ENCODE measurements at regions not wholly inside any gene's neighbourhood (a gene's known extent, or its start where the extent isn't known, plus 50 kb on each side); places are given as distances from the start of the nearest gene placed in this dataset.

- Histone ChIP-seq H3K27ac (ENCODE audit: low read depth in 2 of 2, low read length in 2 of 2) (no peak overlapping the region), H3K9me3 (ENCODE audit: control insufficient read depth in 2 of 2, low read length in 2 of 2) (no peaks in the 10 kb centered on the region), H3K4me3 (ENCODE audit: low read length in 2 of 2) (no peak overlapping the region), H3K36me3 (ENCODE audit: control insufficient read depth in 2 of 2, insufficient read depth in 2 of 2, low read length in 2 of 2) (no peaks in the 10 kb centered on the region), H3K4me1 (ENCODE audit: control insufficient read depth in 2 of 2, insufficient read depth in 2 of 2, low read length in 2 of 2) (no peaks in the 10 kb centered on the region), H3K9ac (ENCODE audit: low read depth in 1 of 2, low read length in 2 of 2) (no peak overlapping the region), H3K27me3 (ENCODE audit: control insufficient read depth in 2 of 2, insufficient read depth in 2 of 2, low read length in 2 of 2) (no peaks in the 10 kb centered on the region)
Measured at GRCh38 chr2:67865917-67866316, 196.9 kb downstream of the C1D start.

DNA sequence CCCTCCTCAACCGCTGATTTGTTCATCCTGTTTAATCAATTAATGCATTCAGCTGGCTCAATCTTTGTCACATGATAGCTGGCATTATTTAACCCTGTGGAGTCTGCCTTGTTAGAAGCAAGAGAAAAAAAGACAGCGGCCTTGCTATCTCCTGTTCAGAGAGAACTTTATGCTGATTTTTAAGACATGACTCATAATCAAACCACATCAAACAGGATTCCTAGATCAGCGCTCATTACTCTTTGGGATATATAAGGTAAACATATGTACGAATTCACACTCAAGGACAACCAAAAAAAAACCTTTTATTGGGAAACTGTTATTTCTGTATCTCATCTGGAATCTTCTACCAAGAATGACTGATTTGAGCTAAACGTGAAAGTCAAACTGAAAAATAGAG lies 195.1 kb downstream of the C1D start:
- no peaks in the 10 kb centered on the region for H3K36me3 ChIP-seq (ENCODE audit: control insufficient read depth in 2 of 2, insufficient read depth in 2 of 2, low read length in 2 of 2)

DNA sequence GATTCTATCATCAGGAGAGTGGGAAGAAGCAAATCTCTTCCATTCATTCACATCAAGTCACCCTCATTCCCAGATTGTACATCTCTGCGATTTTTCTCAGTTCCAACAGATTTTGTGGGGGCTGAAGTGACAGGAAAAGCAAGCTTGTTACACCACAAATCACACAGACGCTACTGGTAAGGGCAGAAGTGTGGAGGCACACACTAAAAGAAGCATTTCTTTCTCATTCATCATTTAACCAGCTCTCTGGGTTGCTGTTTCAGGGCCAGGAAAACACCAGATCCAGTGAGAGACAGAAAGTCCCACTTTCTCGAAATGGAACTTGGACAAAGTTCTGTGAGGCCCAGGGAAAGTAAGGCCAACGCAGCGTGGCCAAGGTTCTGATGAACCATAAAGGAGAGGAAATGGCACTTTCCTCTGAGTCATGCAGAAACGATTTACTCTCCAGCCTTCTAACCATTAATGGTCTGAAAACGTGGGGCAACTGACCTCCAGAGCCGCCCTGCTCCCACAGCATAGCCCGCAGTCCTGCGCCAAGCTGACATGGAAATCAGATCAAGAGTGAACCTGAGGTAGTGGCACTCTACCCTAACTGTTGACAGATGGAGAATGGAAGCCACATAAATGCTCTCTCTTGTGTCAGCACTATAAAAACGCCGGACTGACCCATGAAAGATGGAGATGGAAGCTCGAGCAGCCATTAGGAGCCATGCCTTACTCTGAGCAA lies 191.0 kb downstream of the C1D start:
- H3K4me1 ChIP-seq (ENCODE audit: control insufficient read depth in 2 of 2, insufficient read depth in 2 of 2, low read length in 2 of 2) = no peaks in the 10 kb centered on the region
- no peak overlapping the region for H3K27ac ChIP-seq (ENCODE audit: low read depth in 2 of 2, low read length in 2 of 2)
- no peak overlapping the region for H3K9ac ChIP-seq (ENCODE audit: low read depth in 1 of 2, low read length in 2 of 2)
- H3K36me3 ChIP-seq (ENCODE audit: control insufficient read depth in 2 of 2, insufficient read depth in 2 of 2, low read length in 2 of 2) = no peaks in the 10 kb centered on the region
- H3K4me3 ChIP-seq (ENCODE audit: low read length in 2 of 2) = no peak overlapping the region
- no peaks in the 10 kb centered on the region for H3K27me3 ChIP-seq (ENCODE audit: control insufficient read depth in 2 of 2, insufficient read depth in 2 of 2, low read length in 2 of 2)
- H3K9me3 ChIP-seq (ENCODE audit: control insufficient read depth in 2 of 2, low read length in 2 of 2) = no peaks in the 10 kb centered on the region

More for the DNA sequence above, 195.1 kb downstream of the C1D start:
- Histone ChIP-seq H3K27ac (ENCODE audit: low read depth in 2 of 2, low read length in 2 of 2) (no peak overlapping the region), H3K27me3 (ENCODE audit: control insufficient read depth in 2 of 2, insufficient read depth in 2 of 2, low read length in 2 of 2) (no peaks in the 10 kb centered on the region), H3K9me3 (ENCODE audit: control insufficient read depth in 2 of 2, low read length in 2 of 2) (no peaks in the 10 kb centered on the region), H3K4me1 (ENCODE audit: control insufficient read depth in 2 of 2, insufficient read depth in 2 of 2, low read length in 2 of 2) (no peaks in the 10 kb centered on the region), H3K4me3 (ENCODE audit: low read length in 2 of 2) (no peak overlapping the region), H3K9ac (ENCODE audit: low read depth in 1 of 2, low read length in 2 of 2) (no peak overlapping the region)

DNA sequence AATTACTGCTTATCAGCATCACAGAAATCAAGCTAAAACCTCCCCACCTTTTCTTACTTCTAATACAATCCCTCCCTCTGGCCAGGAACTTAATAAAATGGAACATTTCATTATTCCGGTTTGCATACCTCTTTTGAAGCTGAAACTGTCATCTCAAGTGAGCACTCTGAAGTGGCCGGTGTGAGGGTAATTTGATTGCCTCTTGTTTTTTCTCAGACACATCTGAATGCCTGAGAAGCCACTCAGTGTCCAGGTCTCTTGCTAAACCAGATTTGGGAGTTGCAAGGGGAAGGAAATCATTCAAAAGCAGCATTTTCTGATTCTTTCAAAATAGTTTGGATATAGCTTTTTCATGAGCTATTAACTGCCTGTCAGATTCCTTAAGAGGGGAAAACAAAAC lies 190.3 kb downstream of the C1D start:
- Histone ChIP-seq H3K36me3 (ENCODE audit: control insufficient read depth in 2 of 2, insufficient read depth in 2 of 2, low read length in 2 of 2) (no peaks in the 10 kb centered on the region), H3K9ac (ENCODE audit: low read depth in 1 of 2, low read length in 2 of 2) (no peak overlapping the region), H3K4me3 (ENCODE audit: low read length in 2 of 2) (no peak overlapping the region), H3K27me3 (ENCODE audit: control insufficient read depth in 2 of 2, insufficient read depth in 2 of 2, low read length in 2 of 2) (no peaks in the 10 kb centered on the region), H3K4me1 (ENCODE audit: control insufficient read depth in 2 of 2, insufficient read depth in 2 of 2, low read length in 2 of 2) (no peaks in the 10 kb centered on the region), H3K9me3 (ENCODE audit: control insufficient read depth in 2 of 2, low read length in 2 of 2) (no peaks in the 10 kb centered on the region), H3K27ac (ENCODE audit: low read depth in 2 of 2, low read length in 2 of 2) (no peak overlapping the region)

DNA sequence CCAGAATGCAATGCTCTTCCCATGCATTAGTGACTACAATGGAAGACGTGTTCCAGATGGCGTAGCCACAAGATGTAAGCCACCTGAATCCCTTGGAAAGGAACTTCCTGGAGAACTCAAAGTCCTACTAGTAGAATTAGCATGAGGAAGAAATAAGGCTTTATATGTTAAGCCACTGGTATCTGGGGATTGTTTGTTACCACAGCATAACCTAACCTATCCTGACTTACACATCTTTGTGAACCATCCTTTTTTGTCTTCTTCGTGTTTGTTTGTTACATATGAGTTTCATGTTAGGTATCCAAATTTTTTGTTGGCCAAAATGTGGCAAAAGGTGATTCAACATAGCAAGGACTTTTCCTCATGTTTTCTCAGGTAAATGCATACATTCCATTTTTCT lies 188.9 kb downstream of the C1D start:
- H3K4me3 ChIP-seq (ENCODE audit: low read length in 2 of 2) = no peak overlapping the region

DNA sequence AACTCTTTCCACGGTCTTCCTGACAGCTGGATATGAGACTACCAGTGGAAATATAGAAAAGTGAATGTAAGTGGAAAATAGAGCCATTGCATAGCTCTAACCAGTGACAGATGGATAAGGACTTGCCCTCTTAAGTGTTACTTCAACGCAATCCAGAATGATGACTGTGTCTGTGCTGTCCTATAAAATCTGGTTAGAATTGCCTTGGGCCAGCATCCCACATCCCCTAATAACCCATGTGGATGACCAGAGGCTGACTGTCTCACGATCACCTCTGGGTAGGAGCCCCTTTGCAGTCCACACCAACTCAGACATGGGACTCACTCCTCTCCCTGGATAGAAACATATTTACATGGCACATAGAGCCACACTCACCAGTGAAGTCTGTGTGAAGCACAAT lies 186.6 kb downstream of the C1D start:
- no peaks in the 10 kb centered on the region for H3K27me3 ChIP-seq (ENCODE audit: control insufficient read depth in 2 of 2, insufficient read depth in 2 of 2, low read length in 2 of 2)
- H3K4me1 ChIP-seq (ENCODE audit: control insufficient read depth in 2 of 2, insufficient read depth in 2 of 2, low read length in 2 of 2) = no peaks in the 10 kb centered on the region
- no peak overlapping the region for H3K9ac ChIP-seq (ENCODE audit: low read depth in 1 of 2, low read length in 2 of 2)
- no peak overlapping the region for H3K27ac ChIP-seq (ENCODE audit: low read depth in 2 of 2, low read length in 2 of 2)
- no peaks in the 10 kb centered on the region for H3K36me3 ChIP-seq (ENCODE audit: control insufficient read depth in 2 of 2, insufficient read depth in 2 of 2, low read length in 2 of 2)
- no peak overlapping the region for H3K4me3 ChIP-seq (ENCODE audit: low read length in 2 of 2)
- H3K9me3 ChIP-seq (ENCODE audit: control insufficient read depth in 2 of 2, low read length in 2 of 2) = no peaks in the 10 kb centered on the region

More for the DNA sequence above, 188.9 kb downstream of the C1D start:
- Histone ChIP-seq H3K27ac (ENCODE audit: low read depth in 2 of 2, low read length in 2 of 2) (no peak overlapping the region), H3K4me1 (ENCODE audit: control insufficient read depth in 2 of 2, insufficient read depth in 2 of 2, low read length in 2 of 2) (no peaks in the 10 kb centered on the region), H3K9ac (ENCODE audit: low read depth in 1 of 2, low read length in 2 of 2) (no peak overlapping the region), H3K36me3 (ENCODE audit: control insufficient read depth in 2 of 2, insufficient read depth in 2 of 2, low read length in 2 of 2) (no peaks in the 10 kb centered on the region), H3K27me3 (ENCODE audit: control insufficient read depth in 2 of 2, insufficient read depth in 2 of 2, low read length in 2 of 2) (no peaks in the 10 kb centered on the region), H3K9me3 (ENCODE audit: control insufficient read depth in 2 of 2, low read length in 2 of 2) (no peaks in the 10 kb centered on the region)

GRCh38 chr2:67877301-67877700 lies 185.5 kb downstream of the C1D start:
- Histone ChIP-seq H3K36me3 (ENCODE audit: control insufficient read depth in 2 of 2, insufficient read depth in 2 of 2, low read length in 2 of 2) (no peaks in the 10 kb centered on the region), H3K4me3 (ENCODE audit: low read length in 2 of 2) (no peak overlapping the region), H3K27ac (ENCODE audit: low read depth in 2 of 2, low read length in 2 of 2) (no peak overlapping the region), H3K9ac (ENCODE audit: low read depth in 1 of 2, low read length in 2 of 2) (no peak overlapping the region), H3K27me3 (ENCODE audit: control insufficient read depth in 2 of 2, insufficient read depth in 2 of 2, low read length in 2 of 2) (no peaks in the 10 kb centered on the region), H3K4me1 (ENCODE audit: control insufficient read depth in 2 of 2, insufficient read depth in 2 of 2, low read length in 2 of 2) (no peaks in the 10 kb centered on the region), H3K9me3 (ENCODE audit: control insufficient read depth in 2 of 2, low read length in 2 of 2) (no peaks in the 10 kb centered on the region)

GRCh38 chr2:67878743-67879142 lies 184.1 kb downstream of the C1D start:
- H3K27ac ChIP-seq (ENCODE audit: low read depth in 2 of 2, low read length in 2 of 2) = no peak overlapping the region
- H3K9me3 ChIP-seq (ENCODE audit: control insufficient read depth in 2 of 2, low read length in 2 of 2) = no peaks in the 10 kb centered on the region
- no peak overlapping the region for H3K9ac ChIP-seq (ENCODE audit: low read depth in 1 of 2, low read length in 2 of 2)
- no peaks in the 10 kb centered on the region for H3K4me1 ChIP-seq (ENCODE audit: control insufficient read depth in 2 of 2, insufficient read depth in 2 of 2, low read length in 2 of 2)
- no peaks in the 10 kb centered on the region for H3K36me3 ChIP-seq (ENCODE audit: control insufficient read depth in 2 of 2, insufficient read depth in 2 of 2, low read length in 2 of 2)
- H3K4me3 ChIP-seq (ENCODE audit: low read length in 2 of 2) = no peak overlapping the region
- no peaks in the 10 kb centered on the region for H3K27me3 ChIP-seq (ENCODE audit: control insufficient read depth in 2 of 2, insufficient read depth in 2 of 2, low read length in 2 of 2)

DNA sequence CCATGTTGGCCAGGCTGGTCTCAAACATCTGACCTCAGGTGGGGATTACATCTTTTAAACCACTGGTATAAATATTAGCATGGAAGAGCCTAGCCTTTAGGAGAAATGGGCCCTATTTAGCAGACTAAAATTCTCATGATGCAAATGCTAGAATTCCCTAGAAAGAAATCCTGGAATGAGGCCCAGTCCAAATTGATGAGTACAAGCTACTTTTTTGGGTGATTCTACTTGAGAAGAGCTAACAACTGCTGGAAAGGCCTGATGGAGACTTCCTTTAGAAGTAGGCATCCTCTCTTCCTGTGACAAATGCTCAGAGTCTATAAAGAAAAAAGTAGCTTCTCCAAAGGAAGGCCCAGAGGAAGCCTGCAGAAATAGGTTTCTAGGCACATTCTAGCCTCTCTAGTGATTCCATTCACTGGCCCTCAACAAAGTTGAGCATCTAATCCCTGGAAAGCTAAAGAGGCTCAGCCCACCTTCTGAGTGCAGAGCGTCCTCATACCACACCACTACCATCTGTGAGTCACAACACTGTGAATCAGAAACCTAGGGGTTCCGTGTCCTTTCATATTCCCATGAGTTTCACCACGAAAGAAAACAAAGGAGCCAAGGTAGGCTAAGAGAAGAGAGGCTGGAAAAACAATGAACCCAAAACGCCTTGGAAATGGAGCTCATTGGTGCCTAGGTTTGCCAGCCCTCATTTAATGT lies 183.1 kb downstream of the C1D start:
- H3K27ac ChIP-seq (ENCODE audit: low read depth in 2 of 2, low read length in 2 of 2) = no peak overlapping the region
- no peak overlapping the region for H3K9ac ChIP-seq (ENCODE audit: low read depth in 1 of 2, low read length in 2 of 2)
- no peaks in the 10 kb centered on the region for H3K4me1 ChIP-seq (ENCODE audit: control insufficient read depth in 2 of 2, insufficient read depth in 2 of 2, low read length in 2 of 2)
- no peak overlapping the region for H3K4me3 ChIP-seq (ENCODE audit: low read length in 2 of 2)
- no peaks in the 10 kb centered on the region for H3K27me3 ChIP-seq (ENCODE audit: control insufficient read depth in 2 of 2, insufficient read depth in 2 of 2, low read length in 2 of 2)
- H3K9me3 ChIP-seq (ENCODE audit: control insufficient read depth in 2 of 2, low read length in 2 of 2) = no peaks in the 10 kb centered on the region
- no peaks in the 10 kb centered on the region for H3K36me3 ChIP-seq (ENCODE audit: control insufficient read depth in 2 of 2, insufficient read depth in 2 of 2, low read length in 2 of 2)

GRCh38 chr2:67880291-67880761 lies 182.5 kb downstream of the C1D start:
- Histone ChIP-seq H3K4me3 (ENCODE audit: low read length in 2 of 2) (no peak overlapping the region), H3K4me1 (ENCODE audit: control insufficient read depth in 2 of 2, insufficient read depth in 2 of 2, low read length in 2 of 2) (no peaks in the 10 kb centered on the region), H3K9ac (ENCODE audit: low read depth in 1 of 2, low read length in 2 of 2) (no peak overlapping the region), H3K36me3 (ENCODE audit: control insufficient read depth in 2 of 2, insufficient read depth in 2 of 2, low read length in 2 of 2) (no peaks in the 10 kb centered on the region), H3K27ac (ENCODE audit: low read depth in 2 of 2, low read length in 2 of 2) (no peak overlapping the region), H3K9me3 (ENCODE audit: control insufficient read depth in 2 of 2, low read length in 2 of 2) (no peaks in the 10 kb centered on the region), H3K27me3 (ENCODE audit: control insufficient read depth in 2 of 2, insufficient read depth in 2 of 2, low read length in 2 of 2) (no peaks in the 10 kb centered on the region)

All from mucosa of rectum (tissue), 2 donors.